Prostate gland (tissue), 2 donors: ENCODE measurements at regions not wholly inside any gene's neighbourhood (a gene's known extent, or its start where the extent isn't known, plus 50 kb on each side); places are given as distances from the start of the nearest gene placed in this dataset.

Source experiments
- POLR2A ChIP-seq: fragments of 450-650 bp; IDR thresholded peaks from one replicate; pipeline ENCODE4 v1.6.1; 2016; ENCODE audit warnings: antibody characterized with exemption, mild to moderate bottlenecking
- POLR2AphosphoS5 ChIP-seq: sonication (generic); formaldehyde crosslinking; IDR thresholded peaks from one replicate; pipeline ENCODE4 v1.6.1; 2017; ENCODE audit warnings: antibody characterized with exemption
- TF ChIP-seq, protein P1 (sequence below), 4 experiments: fragments of 200-600 bp in 2 of 4; fragments of 450-650 bp in 2 of 4; sonication (generic) in 2 of 4; IDR thresholded peaks; 1 replicate in 3 of 4; 2 replicates in 1 of 4; pipeline ENCODE4 v1.5.1; 2016 to 2019; ENCODE audit warnings: antibody characterized with exemption in 4 of 4, mild to moderate bottlenecking in 2 of 4, moderate library complexity in 2 of 4

- TF ChIP-seq, protein P1, sequence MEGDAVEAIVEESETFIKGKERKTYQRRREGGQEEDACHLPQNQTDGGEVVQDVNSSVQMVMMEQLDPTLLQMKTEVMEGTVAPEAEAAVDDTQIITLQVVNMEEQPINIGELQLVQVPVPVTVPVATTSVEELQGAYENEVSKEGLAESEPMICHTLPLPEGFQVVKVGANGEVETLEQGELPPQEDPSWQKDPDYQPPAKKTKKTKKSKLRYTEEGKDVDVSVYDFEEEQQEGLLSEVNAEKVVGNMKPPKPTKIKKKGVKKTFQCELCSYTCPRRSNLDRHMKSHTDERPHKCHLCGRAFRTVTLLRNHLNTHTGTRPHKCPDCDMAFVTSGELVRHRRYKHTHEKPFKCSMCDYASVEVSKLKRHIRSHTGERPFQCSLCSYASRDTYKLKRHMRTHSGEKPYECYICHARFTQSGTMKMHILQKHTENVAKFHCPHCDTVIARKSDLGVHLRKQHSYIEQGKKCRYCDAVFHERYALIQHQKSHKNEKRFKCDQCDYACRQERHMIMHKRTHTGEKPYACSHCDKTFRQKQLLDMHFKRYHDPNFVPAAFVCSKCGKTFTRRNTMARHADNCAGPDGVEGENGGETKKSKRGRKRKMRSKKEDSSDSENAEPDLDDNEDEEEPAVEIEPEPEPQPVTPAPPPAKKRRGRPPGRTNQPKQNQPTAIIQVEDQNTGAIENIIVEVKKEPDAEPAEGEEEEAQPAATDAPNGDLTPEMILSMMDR (IDR thresholded peaks at IDR 0.05) = no peak
- no peak for TF ChIP-seq POLR2A
- no peak for TF ChIP-seq POLR2AphosphoS5
These were observed 322.6 kb upstream of the MSX2 start for GRCh38 chr5:174401793-174402192.
